Natural killer cell (primary cell): ENCODE measurements at regions not wholly inside any gene's neighbourhood (a gene's known extent, or its start where the extent isn't known, plus 50 kb on each side); places are given as distances from the start of the nearest gene placed in this dataset.

Source experiments
- ATAC-seq, 3 donors: fragments of 150-1000 bp in 2 of 3; fragments of 200-7000 bp in 1 of 3; cut with Tn5 transposase; 1 replicate in 1 of 3; 2 replicates in 2 of 3; pipeline ENCODE4 v1.10.0; 2021; ENCODE audit warnings: mild to moderate bottlenecking in 2 of 3, moderate library complexity in 2 of 3
- DNase-seq, 2 donors: peaks; one replicate each; pipeline versions ENCODE4 v3.0.0 to v3.0.0-alpha.2; 2013 to 2021; ENCODE audit warnings: mixed read lengths in 1 of 2
- H3K27ac ChIP-seq: one replicate; pipeline ENCODE4 v1.5.1; 2013; ENCODE audit warnings: mild to moderate bottlenecking, low read length
- H3K27me3 ChIP-seq: one replicate; pipeline ENCODE4 v1.6.1; 2013; ENCODE audit warnings: low read length; ENCODE audit not compliant: control insufficient read depth, insufficient read depth
- H3K36me3 ChIP-seq: one replicate; pipeline ENCODE4 v1.6.1; 2013; ENCODE audit warnings: low read length; ENCODE audit not compliant: control insufficient read depth, insufficient read depth
- H3K4me1 ChIP-seq: one replicate; pipeline ENCODE4 v1.6.1; 2013; ENCODE audit warnings: low read length; ENCODE audit not compliant: control insufficient read depth, insufficient read depth
- H3K4me3 ChIP-seq: one replicate; pipeline ENCODE4 v1.5.1; 2013; ENCODE audit warnings: low read length
- H3K9me3 ChIP-seq: one replicate; pipeline ENCODE4 v1.6.1; 2013; ENCODE audit warnings: low read length; ENCODE audit not compliant: control insufficient read depth, insufficient read depth
- H3K27ac Mint-ChIP-seq, 2 donors: one replicate each; pipeline ENCODE4 v1.8.0; 2022; ENCODE audit warnings: mild to moderate bottlenecking in 2 of 2, mixed read lengths in 2 of 2, moderate library complexity in 1 of 2
- H3K27me3 Mint-ChIP-seq, 2 donors: one replicate each; pipeline ENCODE4 v1.8.0; 2022; ENCODE audit warnings: low read depth in 2 of 2, mixed read lengths in 2 of 2
- H3K36me3 Mint-ChIP-seq: one replicate; pipeline ENCODE4 v1.8.0; 2022; ENCODE audit warnings: mixed read lengths
- H3K4me1 Mint-ChIP-seq, 2 donors: one replicate each; pipeline ENCODE4 v1.8.0; 2022; ENCODE audit warnings: mixed read lengths in 2 of 2
- H3K4me3 Mint-ChIP-seq: one replicate; pipeline ENCODE4 v1.8.0; 2022; ENCODE audit warnings: mild to moderate bottlenecking, moderate library complexity, mixed read lengths
- H3K9me3 Mint-ChIP-seq, 2 donors: one replicate each; pipeline ENCODE4 v1.8.0; 2022; ENCODE audit warnings: mixed read lengths in 2 of 2
- WGBS: methylation state at CpG from one replicate; pipeline ENCODE4 v1.1.7; 2013; ENCODE audit warnings: missing lambda C conversion rate; ENCODE audit not compliant: insufficient coverage; 5-methylcytosine and 5-hydroxymethylcytosine counted together
- intact Hi-C: fragments of 100-400 bp; cut with micrococcal nuclease; formaldehyde crosslinking; loops from one replicate; pipeline ENCODE4 v1.14.2; 2022
- TF ChIP-seq, protein P1 (sequence below): fragments of 200-600 bp; IDR thresholded peaks from one replicate; pipeline ENCODE4 v1.8.0; 2022; ENCODE audit warnings: antibody characterized with exemption

DNA sequence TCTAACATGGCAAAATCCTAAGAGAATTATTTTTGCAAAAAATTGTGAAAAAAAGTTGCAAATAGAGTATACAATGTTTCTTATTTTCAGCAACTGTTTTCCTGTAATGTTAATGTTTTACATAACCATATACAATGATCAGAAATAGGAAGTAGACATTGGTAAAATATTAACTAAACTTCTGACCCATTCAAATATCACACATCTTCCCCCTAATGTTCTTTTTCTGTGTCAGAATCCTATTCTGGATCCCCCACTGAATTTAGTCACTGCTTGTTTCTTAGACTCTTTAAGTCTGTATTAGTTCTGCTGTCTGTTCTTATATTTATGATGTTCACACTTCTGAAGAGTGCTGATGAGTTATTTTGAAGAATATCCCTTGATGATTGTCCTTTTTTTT lies 62.0 kb downstream of the HFE start:
- TF ChIP-seq, protein P1, sequence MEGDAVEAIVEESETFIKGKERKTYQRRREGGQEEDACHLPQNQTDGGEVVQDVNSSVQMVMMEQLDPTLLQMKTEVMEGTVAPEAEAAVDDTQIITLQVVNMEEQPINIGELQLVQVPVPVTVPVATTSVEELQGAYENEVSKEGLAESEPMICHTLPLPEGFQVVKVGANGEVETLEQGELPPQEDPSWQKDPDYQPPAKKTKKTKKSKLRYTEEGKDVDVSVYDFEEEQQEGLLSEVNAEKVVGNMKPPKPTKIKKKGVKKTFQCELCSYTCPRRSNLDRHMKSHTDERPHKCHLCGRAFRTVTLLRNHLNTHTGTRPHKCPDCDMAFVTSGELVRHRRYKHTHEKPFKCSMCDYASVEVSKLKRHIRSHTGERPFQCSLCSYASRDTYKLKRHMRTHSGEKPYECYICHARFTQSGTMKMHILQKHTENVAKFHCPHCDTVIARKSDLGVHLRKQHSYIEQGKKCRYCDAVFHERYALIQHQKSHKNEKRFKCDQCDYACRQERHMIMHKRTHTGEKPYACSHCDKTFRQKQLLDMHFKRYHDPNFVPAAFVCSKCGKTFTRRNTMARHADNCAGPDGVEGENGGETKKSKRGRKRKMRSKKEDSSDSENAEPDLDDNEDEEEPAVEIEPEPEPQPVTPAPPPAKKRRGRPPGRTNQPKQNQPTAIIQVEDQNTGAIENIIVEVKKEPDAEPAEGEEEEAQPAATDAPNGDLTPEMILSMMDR = no peak
- no peaks in the 10 kb centered on the region for H3K9me3 ChIP-seq
- H3K4me1 Mint-ChIP-seq = no peaks in the 10 kb centered on the region
- no peak overlapping the region for H3K4me3 ChIP-seq
- ATAC-seq (no peak), DNase-seq (no peak)
- no peaks in the 10 kb centered on the region for H3K4me1 ChIP-seq
- no peak overlapping the region for H3K4me3 Mint-ChIP-seq
- no peaks in the 10 kb centered on the region for H3K27me3 ChIP-seq
- H3K27me3 Mint-ChIP-seq = no peaks in the 10 kb centered on the region
- intact Hi-C loops = no loop called here
- no peaks in the 10 kb centered on the region for H3K9me3 Mint-ChIP-seq
- H3K27ac ChIP-seq = no peak overlapping the region
- H3K36me3 Mint-ChIP-seq = no peaks in the 10 kb centered on the region
- H3K36me3 ChIP-seq = no peaks in the 10 kb centered on the region
- no peak overlapping the region for H3K27ac Mint-ChIP-seq

DNA sequence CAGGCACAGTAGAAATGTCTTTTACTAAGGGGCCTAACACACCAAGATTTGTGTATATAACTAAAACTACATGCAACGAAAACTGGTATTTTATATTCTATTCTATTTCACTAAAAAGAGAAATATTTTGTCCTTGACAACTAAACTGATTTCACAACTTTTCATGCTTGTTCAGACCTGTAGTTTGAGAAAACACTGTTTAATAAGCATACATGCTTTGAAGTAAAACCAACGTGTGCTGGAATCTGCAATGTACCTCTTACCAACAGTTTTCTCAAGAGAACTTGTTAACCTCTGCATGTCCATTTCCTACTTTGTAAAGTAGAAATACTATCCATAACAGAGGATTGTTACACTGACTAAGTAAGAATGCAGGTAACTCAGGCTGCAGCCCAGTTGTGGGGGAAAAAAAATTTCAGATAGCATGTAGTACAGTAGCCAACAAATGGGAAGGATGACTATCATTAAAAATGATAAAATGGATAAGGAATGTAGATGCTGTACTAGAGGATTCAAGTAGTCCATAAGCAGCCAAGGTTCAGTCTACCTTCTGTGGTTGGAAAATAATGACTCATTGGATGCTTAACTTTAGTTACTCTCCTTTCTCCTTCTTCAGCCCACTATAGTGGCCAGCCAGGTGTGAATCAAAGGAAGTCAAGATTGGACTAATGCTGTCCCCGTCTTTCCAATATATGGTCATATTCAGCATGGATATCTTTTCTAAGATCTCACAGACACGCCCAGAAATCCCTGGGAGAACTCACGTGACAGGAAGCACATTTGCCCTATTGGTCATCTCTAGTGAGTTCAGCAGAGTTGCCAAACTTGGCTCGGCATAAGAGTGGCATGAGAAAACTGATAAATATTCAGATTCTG lies 65.2 kb downstream of the HFE start:
- Mint-ChIP-seq H3K36me3 (no peaks in the 10 kb centered on the region), H3K4me3 (no peak overlapping the region), H3K27ac (no peak overlapping the region), H3K4me1 (peaks cover 26 to 28% of the 10 kb centered on the region in 2 donors), H3K27me3 (no peaks in the 10 kb centered on the region), H3K9me3 (no peaks in the 10 kb centered on the region)
- Histone ChIP-seq H3K27ac (no peak overlapping the region), H3K4me1 (peaks cover 14% of the 10 kb centered on the region), H3K4me3 (no peak overlapping the region), H3K9me3 (no peaks in the 10 kb centered on the region), H3K27me3 (no peaks in the 10 kb centered on the region), H3K36me3 (no peaks in the 10 kb centered on the region)
- WGBS = 89% methylated on average over 5 of the region's 6 CpGs
- intact Hi-C loops = loop anchor here (10.0 kb wide), 1 partner anchor 1682 kb away; a partner anchor contains a TSS
- TF ChIP-seq, protein P1 = no peak
- no peak for ATAC-seq
- DNase-seq = no peak

GRCh38 chr6:26155061-26155930 lies 68.1 kb downstream of the HFE start:
- ATAC-seq (no peak), DNase-seq (peak in 1 of 2 donors; percentile 48)
- intact Hi-C loops = loop anchor here (1.0 to 10.0 kb wide), 3 partner anchors 51 to 1680 kb away; a partner anchor contains a TSS
- Histone ChIP-seq H3K9me3 (no peaks in the 10 kb centered on the region), H3K36me3 (no peaks in the 10 kb centered on the region), H3K27ac (peak overlapping the region; percentile 87), H3K27me3 (no peaks in the 10 kb centered on the region), H3K4me1 (peaks cover 24% of the 10 kb centered on the region), H3K4me3 (peak overlapping the region; percentile 65)
- Mint-ChIP-seq H3K9me3 (no peaks in the 10 kb centered on the region), H3K4me1 (peaks cover 54% of the 10 kb centered on the region in 2 donors), H3K27ac (peak overlapping the region; percentile 92 to 97), H3K27me3 (no peaks in the 10 kb centered on the region), H3K36me3 (no peaks in the 10 kb centered on the region), H3K4me3 (peak overlapping the region; percentile 99)
- WGBS = 34% methylated on average over 7 of the region's 9 CpGs
- TF ChIP-seq, protein P1 = no peak
